D721Med (cell line): ENCODE measurements at regions not wholly inside any gene's neighbourhood (a gene's known extent, or its start where the extent isn't known, plus 50 kb on each side); places are given as distances from the start of the nearest gene placed in this dataset.

Experiments
- DNase-seq: peaks from one replicate; pipeline ENCODE4 v3.0.0; 2011; ENCODE audit warnings: low spot score; ENCODE audit not compliant: insufficient read length
- FAIRE-seq: peaks from 2 replicates; lab custom pipeline; 2011; peaks lifted over from hg19 to GRCh38; lab: Jason Lieb, UNC
- TF ChIP-seq, protein P1 (sequence below): IDR thresholded peaks from 2 replicates; pipeline ENCODE4 v1.5.1; 2012; ENCODE audit warnings: mild to moderate bottlenecking, control low read depth; ENCODE audit not compliant: insufficient read depth; ENCODE audit errors: missing control alignments

DNA sequence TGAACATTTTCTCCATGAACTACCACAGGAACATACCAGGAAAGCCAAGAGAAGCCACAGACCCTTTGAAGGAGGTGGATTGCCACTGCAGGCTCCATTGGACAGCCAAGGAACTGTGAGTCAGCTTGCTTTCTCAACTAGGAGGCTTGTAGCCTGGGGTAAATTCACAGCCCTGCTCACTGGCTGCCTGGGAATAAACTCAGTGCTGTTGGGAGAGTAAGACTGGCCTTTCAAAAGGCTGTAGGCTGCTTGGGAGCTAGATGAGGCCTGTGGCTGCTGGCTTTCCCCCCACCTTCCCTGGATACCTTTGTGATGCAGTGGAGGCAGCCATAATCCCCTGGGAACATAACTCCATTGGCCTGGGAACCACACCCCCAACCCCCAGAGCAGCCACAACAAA is 223.5 kb upstream of the RBMS3 start:
- DNase-seq, result no peak
- FAIRE-seq, result no peak
- TF ChIP-seq, protein P1, sequence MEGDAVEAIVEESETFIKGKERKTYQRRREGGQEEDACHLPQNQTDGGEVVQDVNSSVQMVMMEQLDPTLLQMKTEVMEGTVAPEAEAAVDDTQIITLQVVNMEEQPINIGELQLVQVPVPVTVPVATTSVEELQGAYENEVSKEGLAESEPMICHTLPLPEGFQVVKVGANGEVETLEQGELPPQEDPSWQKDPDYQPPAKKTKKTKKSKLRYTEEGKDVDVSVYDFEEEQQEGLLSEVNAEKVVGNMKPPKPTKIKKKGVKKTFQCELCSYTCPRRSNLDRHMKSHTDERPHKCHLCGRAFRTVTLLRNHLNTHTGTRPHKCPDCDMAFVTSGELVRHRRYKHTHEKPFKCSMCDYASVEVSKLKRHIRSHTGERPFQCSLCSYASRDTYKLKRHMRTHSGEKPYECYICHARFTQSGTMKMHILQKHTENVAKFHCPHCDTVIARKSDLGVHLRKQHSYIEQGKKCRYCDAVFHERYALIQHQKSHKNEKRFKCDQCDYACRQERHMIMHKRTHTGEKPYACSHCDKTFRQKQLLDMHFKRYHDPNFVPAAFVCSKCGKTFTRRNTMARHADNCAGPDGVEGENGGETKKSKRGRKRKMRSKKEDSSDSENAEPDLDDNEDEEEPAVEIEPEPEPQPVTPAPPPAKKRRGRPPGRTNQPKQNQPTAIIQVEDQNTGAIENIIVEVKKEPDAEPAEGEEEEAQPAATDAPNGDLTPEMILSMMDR, result no peak

DNA sequence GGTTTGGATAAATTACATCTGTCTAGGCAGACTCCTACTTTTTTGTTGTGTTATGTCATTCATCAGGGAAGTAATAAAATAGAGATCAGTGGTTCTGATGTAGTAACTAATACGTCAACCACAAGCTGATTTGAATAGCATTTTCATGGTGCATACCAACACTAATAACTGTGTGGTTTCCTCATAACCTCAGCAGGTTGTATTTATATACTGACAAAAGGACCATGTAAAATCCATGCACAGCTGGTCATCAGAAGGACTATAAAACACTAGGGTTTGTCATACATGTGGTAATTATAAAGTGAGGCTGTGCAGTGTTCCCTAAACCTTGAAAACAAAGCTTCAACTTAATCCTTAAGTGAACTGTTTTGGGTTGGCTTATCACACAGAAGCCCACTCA is 216.8 kb upstream of the RBMS3 start:
- FAIRE-seq (no peak), DNase-seq (no peak)
- TF ChIP-seq, protein P1, result no peak

DNA sequence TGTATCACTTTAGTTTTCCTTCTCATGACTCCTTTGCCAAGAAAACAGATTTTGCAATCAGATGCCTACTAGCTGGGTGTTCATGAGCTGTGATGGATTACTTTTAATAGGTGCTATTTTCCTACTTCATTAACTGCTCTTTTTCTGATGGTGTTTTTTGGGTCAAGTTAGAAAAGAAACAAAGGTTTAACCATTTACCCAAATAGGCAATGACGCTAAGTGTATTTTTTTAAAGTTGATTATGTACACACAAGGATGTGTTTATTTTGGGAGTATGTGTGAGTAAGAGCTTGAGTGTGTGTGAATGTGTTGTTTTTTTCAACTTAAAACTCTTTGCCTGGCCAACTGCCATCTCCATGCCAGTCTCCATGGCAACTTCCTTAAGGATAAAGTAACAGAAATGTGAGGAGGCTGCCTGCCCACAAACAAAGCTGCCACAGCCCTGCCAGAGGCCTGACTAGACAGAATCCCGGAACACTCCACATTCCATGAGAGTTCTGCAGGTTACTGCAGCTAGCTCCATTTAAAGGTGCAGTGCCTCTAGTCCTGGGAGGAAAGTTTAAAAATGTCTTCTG is 215.6 kb upstream of the RBMS3 start:
- no peak for FAIRE-seq
- DNase-seq, result no peak

DNA sequence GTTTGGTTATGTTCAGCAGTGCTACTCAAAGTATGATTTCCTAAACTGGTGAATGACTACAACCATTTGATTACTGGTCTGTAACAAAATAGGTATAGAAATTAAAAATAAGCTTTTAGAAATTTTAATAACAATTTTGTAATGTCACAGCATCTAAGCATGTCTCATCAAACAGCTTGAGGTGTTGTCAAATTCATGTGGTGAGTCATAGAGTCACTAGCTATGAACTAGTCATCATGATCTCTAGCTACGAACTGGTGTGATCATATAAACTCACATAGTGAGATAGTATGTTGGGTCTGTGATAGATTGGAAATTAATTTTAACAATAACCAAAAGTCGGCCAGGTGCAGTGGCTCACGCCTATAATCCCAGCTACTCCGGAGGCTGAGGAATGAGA is 213.9 kb upstream of the RBMS3 start:
- DNase-seq (no peak), FAIRE-seq (no peak)
- TF ChIP-seq, protein P1, result no peak

More for the DNA sequence above, 215.6 kb upstream of the RBMS3 start:
- TF ChIP-seq, protein P1, result no peak

- TF ChIP-seq, protein P1, result no peak
- no peak for DNase-seq
- FAIRE-seq, result peak; percentile 46
Observed at GRCh38 chr3:29070959-29071634, 209.8 kb upstream of the RBMS3 start.

DNA sequence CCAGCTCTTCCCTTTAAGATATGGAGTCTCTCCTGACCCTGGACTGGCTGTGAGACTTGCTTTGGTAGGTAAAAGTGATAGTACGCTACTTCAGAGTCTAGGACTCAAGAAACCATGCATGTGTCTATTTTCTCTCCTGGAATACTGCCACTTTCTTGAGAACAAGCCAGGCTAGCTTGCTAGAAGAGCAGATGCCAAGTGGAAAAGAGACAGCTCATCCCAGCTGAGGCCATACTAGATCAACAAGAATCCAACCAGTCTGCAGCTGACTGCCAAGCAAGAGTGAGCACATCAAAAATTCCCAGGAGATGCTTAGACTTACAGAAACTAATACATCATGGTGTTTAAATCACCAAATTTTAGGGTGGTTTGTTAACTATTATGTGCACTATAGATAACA is 208.3 kb upstream of the RBMS3 start:
- no peak for FAIRE-seq
- no peak for DNase-seq
- TF ChIP-seq, protein P1, result no peak

DNA sequence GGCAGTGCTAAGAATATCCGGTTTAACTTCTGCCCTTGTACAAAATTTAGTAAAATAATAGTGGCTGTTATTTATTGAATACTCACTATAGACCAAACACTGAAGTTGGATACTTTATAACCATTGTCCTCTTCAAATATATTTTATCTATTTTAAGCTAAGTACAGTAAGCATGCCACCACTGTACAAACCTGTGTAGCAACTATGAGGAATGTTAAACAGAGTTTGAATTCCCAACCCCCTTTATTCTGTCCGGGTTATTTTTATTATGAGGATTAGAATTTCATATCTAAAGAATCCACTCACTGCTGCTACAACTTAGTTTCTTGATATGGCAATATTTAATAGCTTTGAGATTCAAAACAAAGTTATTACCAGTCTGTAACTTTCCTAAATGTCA is 203.5 kb upstream of the RBMS3 start:
- DNase-seq, result no peak
- TF ChIP-seq, protein P1, result no peak
- no peak for FAIRE-seq
